ENCODE measurements at regions not wholly inside any gene's neighbourhood (a gene's known extent, or its start where the extent isn't known, plus 50 kb on each side); places are given as distances from the start of the nearest gene placed in this dataset.

DNA sequence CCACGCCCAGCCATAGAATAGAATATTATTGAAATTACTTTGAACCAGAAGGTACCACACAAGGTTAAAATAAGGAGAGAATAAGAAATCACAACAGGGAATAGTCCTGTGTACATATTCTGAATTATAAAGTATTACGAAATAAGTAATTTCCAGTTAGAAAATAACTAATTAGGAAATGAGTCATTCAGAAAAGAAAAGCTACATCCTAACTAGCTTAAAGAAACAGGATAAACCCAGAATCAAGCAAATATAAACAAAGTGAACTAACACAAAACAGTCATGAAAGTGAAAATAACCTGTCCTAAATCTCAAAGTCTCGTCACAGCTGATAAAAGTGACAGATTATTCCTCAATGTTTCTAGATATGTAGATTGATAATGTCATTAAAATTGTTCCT, 74.8 kb upstream of the NEBL start:
- Histone ChIP-seq H3K27ac (ENCODE audit: insufficient read depth, low read length, poor library complexity, severe bottlenecking) (no peak overlapping the region), H3K4me3 (ENCODE audit: insufficient read depth, low read depth, low read length, poor library complexity, severe bottlenecking) (no peak overlapping the region), H3K4me1 (ENCODE audit: control insufficient read depth, insufficient read depth, low read length, poor library complexity, severe bottlenecking) (no peaks in the 10 kb centered on the region), H3K9me3 (ENCODE audit: control insufficient read depth, low read length) (no peaks in the 10 kb centered on the region), H3K27me3 (replicated peaks; ENCODE audit: control insufficient read depth, insufficient read depth, low read length, poor library complexity, severe bottlenecking) (no peaks in the 10 kb centered on the region), H3K36me3 (ENCODE audit: control insufficient read depth, insufficient read depth, low read length) (no peaks in the 10 kb centered on the region)
- no peak for DNase-seq

- DNase-seq = no peak
- Histone ChIP-seq H3K4me3 (ENCODE audit: insufficient read depth, low read depth, low read length, poor library complexity, severe bottlenecking) (no peak overlapping the region), H3K27me3 (replicated peaks; ENCODE audit: control insufficient read depth, insufficient read depth, low read length, poor library complexity, severe bottlenecking) (no peaks in the 10 kb centered on the region), H3K27ac (ENCODE audit: insufficient read depth, low read length, poor library complexity, severe bottlenecking) (no peak overlapping the region), H3K4me1 (ENCODE audit: control insufficient read depth, insufficient read depth, low read length, poor library complexity, severe bottlenecking) (no peaks in the 10 kb centered on the region), H3K36me3 (ENCODE audit: control insufficient read depth, insufficient read depth, low read length) (no peaks in the 10 kb centered on the region), H3K9me3 (ENCODE audit: control insufficient read depth, low read length) (no peaks in the 10 kb centered on the region)
Observed at GRCh38 chr10:20970708-20971107, 73.6 kb upstream of the NEBL start.

- H3K9me3 ChIP-seq (ENCODE audit: control insufficient read depth, low read length) = no peaks in the 10 kb centered on the region
- no peak for DNase-seq
- H3K27me3 ChIP-seq (replicated peaks; ENCODE audit: control insufficient read depth, insufficient read depth, low read length, poor library complexity, severe bottlenecking) = no peaks in the 10 kb centered on the region
- H3K4me3 ChIP-seq (ENCODE audit: insufficient read depth, low read depth, low read length, poor library complexity, severe bottlenecking) = no peak overlapping the region
- H3K27ac ChIP-seq (ENCODE audit: insufficient read depth, low read length, poor library complexity, severe bottlenecking) = no peak overlapping the region
- no peaks in the 10 kb centered on the region for H3K36me3 ChIP-seq (ENCODE audit: control insufficient read depth, insufficient read depth, low read length)
- no peaks in the 10 kb centered on the region for H3K4me1 ChIP-seq (ENCODE audit: control insufficient read depth, insufficient read depth, low read length, poor library complexity, severe bottlenecking)
Observed at GRCh38 chr10:20970044-20970443, 72.9 kb upstream of the NEBL start.

GRCh38 chr10:20966426-20966825, 69.3 kb upstream of the NEBL start:
- peaks cover 3% of the 10 kb centered on the region for H3K9me3 ChIP-seq (ENCODE audit: control insufficient read depth, low read length)

DNA sequence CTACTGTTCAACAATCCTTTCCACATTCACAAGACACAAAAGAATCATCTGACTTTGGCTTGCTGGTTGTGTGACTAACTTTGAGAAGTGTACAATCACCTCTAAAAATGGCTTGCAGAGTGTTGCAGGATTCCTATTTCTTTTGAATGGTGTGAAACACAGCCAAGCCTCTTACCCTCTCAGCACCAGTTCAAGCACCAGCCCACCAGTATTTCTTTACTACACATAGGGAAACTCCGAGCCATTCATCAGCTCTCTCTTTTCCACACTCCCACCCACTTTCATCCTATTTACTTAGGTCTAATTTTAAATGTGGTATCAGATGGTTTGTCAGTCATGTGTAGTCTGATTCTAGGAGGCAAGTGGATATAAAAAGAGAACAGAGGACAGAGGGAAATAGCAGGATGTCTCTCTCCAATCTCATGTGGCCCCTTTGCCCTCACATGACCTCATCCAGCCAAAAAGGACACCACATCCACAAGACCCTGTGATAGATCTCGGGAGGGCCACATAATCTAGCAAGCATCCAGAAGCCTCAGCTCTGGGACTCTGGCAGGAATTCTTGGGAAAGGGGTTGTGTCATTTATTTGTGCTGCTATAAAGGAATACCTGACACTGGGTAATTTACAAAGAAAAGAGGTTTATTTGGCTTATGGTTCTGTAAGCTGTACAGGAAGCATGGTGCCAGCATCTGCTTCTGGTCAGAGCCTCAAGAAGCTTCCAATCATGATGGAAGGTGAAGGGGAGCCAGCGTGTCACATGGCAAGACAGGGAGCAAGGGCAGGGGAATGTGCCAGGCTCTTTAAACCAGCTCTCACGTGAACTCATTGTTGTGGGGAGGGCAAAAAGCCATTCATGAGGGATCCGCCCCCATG, 66.8 kb upstream of the NEBL start:
- H3K27me3 ChIP-seq (replicated peaks; ENCODE audit: control insufficient read depth, insufficient read depth, low read length, poor library complexity, severe bottlenecking) = no peaks in the 10 kb centered on the region
- H3K36me3 ChIP-seq (ENCODE audit: control insufficient read depth, insufficient read depth, low read length) = no peaks in the 10 kb centered on the region
- no peaks in the 10 kb centered on the region for H3K4me1 ChIP-seq (ENCODE audit: control insufficient read depth, insufficient read depth, low read length, poor library complexity, severe bottlenecking)
- DNase-seq = no peak
- H3K4me3 ChIP-seq (ENCODE audit: insufficient read depth, low read depth, low read length, poor library complexity, severe bottlenecking) = no peak overlapping the region
- no peak overlapping the region for H3K27ac ChIP-seq (ENCODE audit: insufficient read depth, low read length, poor library complexity, severe bottlenecking)
- peaks cover 3% of the 10 kb centered on the region for H3K9me3 ChIP-seq (ENCODE audit: control insufficient read depth, low read length)

More at GRCh38 chr10:20966426-20966825, 69.3 kb upstream of the NEBL start:
- DNase-seq = no peak
- Histone ChIP-seq H3K4me1 (ENCODE audit: control insufficient read depth, insufficient read depth, low read length, poor library complexity, severe bottlenecking) (no peaks in the 10 kb centered on the region), H3K4me3 (ENCODE audit: insufficient read depth, low read depth, low read length, poor library complexity, severe bottlenecking) (no peak overlapping the region), H3K27me3 (replicated peaks; ENCODE audit: control insufficient read depth, insufficient read depth, low read length, poor library complexity, severe bottlenecking) (no peaks in the 10 kb centered on the region), H3K36me3 (ENCODE audit: control insufficient read depth, insufficient read depth, low read length) (no peaks in the 10 kb centered on the region), H3K27ac (ENCODE audit: insufficient read depth, low read length, poor library complexity, severe bottlenecking) (no peak overlapping the region)

DNA sequence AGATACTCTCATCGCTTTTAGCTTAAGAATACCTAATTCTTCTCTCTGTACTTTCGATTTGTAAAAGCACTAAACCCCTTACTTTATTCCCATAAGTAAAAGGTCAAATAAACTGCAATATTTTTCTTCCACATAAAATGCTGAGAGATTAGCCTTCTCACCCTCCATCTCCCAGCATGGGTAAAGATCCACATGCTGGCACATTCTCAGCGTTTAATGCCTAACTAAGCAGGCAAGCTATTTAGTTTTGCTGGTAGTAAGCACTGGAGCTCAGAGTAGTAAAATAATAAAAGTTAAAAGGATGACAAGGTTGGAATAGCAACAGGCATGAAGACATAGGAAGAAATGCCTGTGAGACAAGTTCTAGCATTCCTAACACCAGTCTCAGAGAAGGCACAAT, 65.9 kb upstream of the NEBL start:
- Histone ChIP-seq H3K9me3 (ENCODE audit: control insufficient read depth, low read length) (peaks cover 3% of the 10 kb centered on the region), H3K4me3 (ENCODE audit: insufficient read depth, low read depth, low read length, poor library complexity, severe bottlenecking) (no peak overlapping the region), H3K4me1 (ENCODE audit: control insufficient read depth, insufficient read depth, low read length, poor library complexity, severe bottlenecking) (no peaks in the 10 kb centered on the region), H3K27me3 (replicated peaks; ENCODE audit: control insufficient read depth, insufficient read depth, low read length, poor library complexity, severe bottlenecking) (no peaks in the 10 kb centered on the region), H3K27ac (ENCODE audit: insufficient read depth, low read length, poor library complexity, severe bottlenecking) (no peak overlapping the region), H3K36me3 (ENCODE audit: control insufficient read depth, insufficient read depth, low read length) (no peaks in the 10 kb centered on the region)
- no peak for DNase-seq

DNA sequence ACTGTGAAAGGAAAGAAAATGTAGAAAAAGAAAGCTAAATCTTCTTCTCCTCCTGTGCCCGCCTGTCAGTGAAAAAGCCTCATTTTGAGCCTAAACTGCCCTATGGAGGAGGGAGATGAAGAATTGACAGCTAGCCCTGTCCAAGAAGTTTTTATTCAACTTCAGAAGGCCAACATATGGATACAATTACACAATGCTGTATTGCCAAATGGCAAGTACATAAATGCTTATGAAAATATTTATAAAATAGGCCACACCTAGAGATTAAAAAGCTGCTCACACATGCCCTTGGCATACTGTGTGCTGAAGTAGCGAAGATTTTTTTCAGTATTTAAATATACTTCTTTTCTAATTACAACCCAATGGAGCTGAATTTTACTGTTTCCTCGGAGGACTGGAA, 65.1 kb upstream of the NEBL start:
- Histone ChIP-seq H3K36me3 (ENCODE audit: control insufficient read depth, insufficient read depth, low read length) (no peaks in the 10 kb centered on the region), H3K4me1 (ENCODE audit: control insufficient read depth, insufficient read depth, low read length, poor library complexity, severe bottlenecking) (no peaks in the 10 kb centered on the region), H3K27ac (ENCODE audit: insufficient read depth, low read length, poor library complexity, severe bottlenecking) (no peak overlapping the region), H3K4me3 (ENCODE audit: insufficient read depth, low read depth, low read length, poor library complexity, severe bottlenecking) (no peak overlapping the region), H3K9me3 (ENCODE audit: control insufficient read depth, low read length) (peaks cover 3% of the 10 kb centered on the region), H3K27me3 (replicated peaks; ENCODE audit: control insufficient read depth, insufficient read depth, low read length, poor library complexity, severe bottlenecking) (no peaks in the 10 kb centered on the region)
- no peak for DNase-seq

DNA sequence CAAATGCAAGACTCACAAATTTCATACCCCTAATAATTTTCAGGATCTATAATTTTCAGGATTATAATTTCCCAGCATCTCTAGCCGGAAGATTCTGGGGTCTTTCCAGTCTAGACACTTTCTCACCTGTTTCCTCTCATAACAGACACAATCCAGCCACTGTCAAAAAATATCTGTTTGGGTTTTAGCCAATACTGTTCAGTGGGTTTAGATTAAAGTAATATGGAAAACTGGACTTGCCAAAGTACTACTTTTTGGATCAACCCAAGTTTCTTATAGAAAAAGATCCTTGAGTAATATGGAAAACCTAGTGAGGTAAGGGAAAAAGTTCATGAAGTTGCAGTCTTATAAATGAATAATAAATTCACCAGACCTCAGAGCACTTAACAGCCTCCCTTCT, 62.1 kb upstream of the NEBL start:
- Histone ChIP-seq H3K36me3 (ENCODE audit: control insufficient read depth, insufficient read depth, low read length) (no peaks in the 10 kb centered on the region), H3K4me1 (ENCODE audit: control insufficient read depth, insufficient read depth, low read length, poor library complexity, severe bottlenecking) (no peaks in the 10 kb centered on the region), H3K27ac (ENCODE audit: insufficient read depth, low read length, poor library complexity, severe bottlenecking) (no peak overlapping the region), H3K4me3 (ENCODE audit: insufficient read depth, low read depth, low read length, poor library complexity, severe bottlenecking) (no peak overlapping the region), H3K9me3 (ENCODE audit: control insufficient read depth, low read length) (no peaks in the 10 kb centered on the region), H3K27me3 (replicated peaks; ENCODE audit: control insufficient read depth, insufficient read depth, low read length, poor library complexity, severe bottlenecking) (no peaks in the 10 kb centered on the region)
- DNase-seq = no peak

GRCh38 chr10:20958764-20959163, 61.7 kb upstream of the NEBL start:
- H3K27me3 ChIP-seq (replicated peaks; ENCODE audit: control insufficient read depth, insufficient read depth, low read length, poor library complexity, severe bottlenecking) = no peaks in the 10 kb centered on the region
- no peak overlapping the region for H3K4me3 ChIP-seq (ENCODE audit: insufficient read depth, low read depth, low read length, poor library complexity, severe bottlenecking)
- H3K36me3 ChIP-seq (ENCODE audit: control insufficient read depth, insufficient read depth, low read length) = no peaks in the 10 kb centered on the region
- no peak overlapping the region for H3K27ac ChIP-seq (ENCODE audit: insufficient read depth, low read length, poor library complexity, severe bottlenecking)
- no peaks in the 10 kb centered on the region for H3K9me3 ChIP-seq (ENCODE audit: control insufficient read depth, low read length)
- no peaks in the 10 kb centered on the region for H3K4me1 ChIP-seq (ENCODE audit: control insufficient read depth, insufficient read depth, low read length, poor library complexity, severe bottlenecking)
- DNase-seq = no peak

DNA sequence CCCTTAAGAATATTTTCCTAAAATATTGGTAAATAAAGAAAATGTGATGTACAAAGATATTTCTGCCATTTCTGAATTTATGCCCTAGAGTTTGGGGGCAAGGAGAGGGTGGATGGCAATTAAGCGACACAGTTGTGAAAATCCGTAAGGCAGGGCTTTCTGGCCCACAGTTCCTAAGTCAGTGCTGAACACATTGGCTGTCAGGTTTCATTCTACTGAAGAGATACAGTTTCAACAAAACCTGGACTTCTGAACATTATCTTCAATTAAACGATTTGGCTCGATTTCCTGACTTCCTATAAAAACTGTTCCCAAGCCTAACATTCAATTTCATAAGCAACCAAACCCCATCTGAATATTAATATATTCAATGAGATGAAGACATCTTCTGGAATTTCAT, 61.1 kb upstream of the NEBL start:
- no peak overlapping the region for H3K27ac ChIP-seq (ENCODE audit: insufficient read depth, low read length, poor library complexity, severe bottlenecking)
- no peaks in the 10 kb centered on the region for H3K9me3 ChIP-seq (ENCODE audit: control insufficient read depth, low read length)
- H3K27me3 ChIP-seq (replicated peaks; ENCODE audit: control insufficient read depth, insufficient read depth, low read length, poor library complexity, severe bottlenecking) = no peaks in the 10 kb centered on the region
- no peaks in the 10 kb centered on the region for H3K36me3 ChIP-seq (ENCODE audit: control insufficient read depth, insufficient read depth, low read length)
- no peaks in the 10 kb centered on the region for H3K4me1 ChIP-seq (ENCODE audit: control insufficient read depth, insufficient read depth, low read length, poor library complexity, severe bottlenecking)
- no peak for DNase-seq
- no peak overlapping the region for H3K4me3 ChIP-seq (ENCODE audit: insufficient read depth, low read depth, low read length, poor library complexity, severe bottlenecking)
